NCI-H187 (cell line): ENCODE measurements at regions not wholly inside any gene's neighbourhood (a gene's known extent, or its start where the extent isn't known, plus 50 kb on each side); places are given as distances from the start of the nearest gene placed in this dataset.

Source experiments
- DNase-seq, 2 experiments: peaks; one replicate each; lab custom pipeline; 2025; lab: John Stamatoyannopoulos, UW

DNA sequence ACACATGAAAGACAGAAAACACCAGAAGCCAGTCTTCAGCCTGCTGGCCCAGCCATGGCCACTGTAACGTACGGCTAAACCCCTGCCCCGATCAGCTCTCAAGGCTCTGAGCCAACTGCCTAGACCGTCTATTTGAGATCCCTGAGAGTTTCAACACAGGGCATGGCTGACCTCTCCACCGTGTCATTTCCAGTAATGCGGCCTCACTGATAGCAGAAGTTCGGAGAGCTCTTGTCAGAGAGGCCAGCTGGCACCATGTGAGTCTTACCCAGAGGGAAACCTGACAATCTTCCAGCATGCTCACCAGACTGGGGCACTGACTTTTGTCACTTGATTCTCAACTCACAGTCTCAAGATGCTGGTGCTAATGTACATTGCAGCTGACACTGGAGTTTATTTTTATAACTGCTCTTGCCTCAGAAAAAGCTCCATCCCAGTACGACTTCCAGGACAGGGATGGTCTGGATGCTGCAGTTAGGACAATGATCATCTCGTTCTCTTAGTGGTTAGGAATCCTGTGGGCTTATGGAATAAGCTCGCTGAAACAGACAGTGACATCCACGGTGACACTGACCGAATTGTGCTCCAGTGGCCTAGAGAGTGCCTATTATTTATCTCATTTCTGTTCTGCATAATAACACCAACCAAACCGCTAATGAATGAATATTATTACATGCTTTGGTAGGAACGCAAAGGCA is 372.7 kb downstream of the ICE1 start:
- no peak for DNase-seq

DNA sequence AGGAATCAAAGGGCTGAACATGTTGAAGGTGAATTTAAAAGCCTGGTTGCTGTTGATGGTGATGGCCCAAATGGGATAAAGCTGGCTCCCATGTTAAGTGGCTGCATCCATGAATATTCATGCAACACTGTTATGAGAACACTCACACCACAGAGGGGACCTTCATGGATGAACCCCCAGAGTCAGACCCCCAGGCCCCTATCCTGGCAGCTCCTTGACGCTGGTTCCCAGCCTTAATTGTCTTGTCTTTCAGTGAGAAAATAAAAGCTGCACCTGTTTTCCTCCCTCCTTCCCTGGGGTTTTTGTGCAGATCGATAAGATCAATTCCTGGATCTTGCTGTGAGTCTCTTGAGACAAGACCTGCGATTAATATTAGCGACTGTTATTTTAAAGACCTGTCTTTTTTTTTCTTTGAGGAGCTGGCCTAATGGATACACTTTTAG is 371.7 kb downstream of the ICE1 start:
- no peak for DNase-seq

DNA sequence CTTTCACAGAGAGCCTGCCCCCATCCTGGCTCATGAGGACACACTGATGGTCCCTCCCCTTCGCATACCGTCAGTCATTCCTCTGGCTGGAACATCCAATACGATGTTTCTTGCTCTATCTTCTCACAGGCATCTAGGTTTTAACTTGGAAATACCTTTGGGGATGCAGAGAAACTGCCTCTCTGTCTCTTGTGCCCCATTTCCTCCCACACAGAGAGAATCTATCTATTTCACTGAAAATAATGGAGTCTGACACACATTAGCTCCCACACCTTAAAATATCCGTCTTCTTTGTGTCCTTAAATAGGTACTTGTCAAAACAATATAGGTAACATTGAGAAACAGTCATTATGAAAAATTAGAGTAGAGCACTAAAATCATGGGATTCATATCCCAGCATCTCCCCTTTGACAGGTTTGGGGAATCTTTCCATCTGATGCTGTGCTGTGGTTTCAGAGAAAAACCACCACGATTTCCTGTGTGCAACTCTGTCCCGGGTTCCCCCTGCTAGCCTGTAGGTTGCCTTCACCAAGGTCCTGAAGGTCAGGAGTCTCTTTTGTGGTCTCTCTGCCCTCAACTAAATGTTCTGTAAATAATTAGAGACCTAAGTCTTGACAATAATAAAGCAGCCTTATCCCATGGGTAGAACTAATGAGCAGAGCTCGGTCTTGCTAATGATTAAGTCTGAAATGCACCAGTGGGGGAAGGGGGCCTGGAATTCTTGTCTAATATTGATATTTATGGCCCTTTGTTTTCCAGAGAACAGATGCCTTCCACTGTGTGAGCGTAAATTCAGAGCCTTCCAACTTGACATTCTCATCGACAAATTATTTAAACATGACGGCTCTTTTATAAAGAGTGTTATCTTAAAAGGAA is 371.0 kb downstream of the ICE1 start:
- no peak for DNase-seq

DNA sequence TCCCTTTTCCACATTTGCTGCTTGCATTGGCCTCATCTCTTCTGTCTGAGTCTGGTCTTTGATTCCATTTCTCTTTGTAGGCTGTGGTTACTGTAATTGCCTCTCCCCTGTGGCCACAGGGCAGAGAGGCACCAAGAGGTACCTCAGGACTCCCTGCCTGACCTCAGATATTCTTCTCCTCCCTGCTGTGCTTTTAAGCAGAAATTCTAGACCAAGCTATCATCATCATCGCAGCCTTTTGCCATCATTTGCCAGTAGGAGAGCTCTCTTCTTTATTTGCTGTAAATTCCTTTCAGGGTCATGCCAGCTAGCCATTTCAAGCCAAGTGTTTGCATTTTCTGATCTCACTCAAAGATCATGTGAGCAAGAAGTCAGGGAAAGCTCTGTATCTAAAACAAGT is 369.6 kb downstream of the ICE1 start:
- DNase-seq, result no peak

- no peak for DNase-seq
Observed at GRCh38 chr5:5788793-5789192, 366.3 kb downstream of the ICE1 start.

GRCh38 chr5:5787373-5787772 is 364.9 kb downstream of the ICE1 start:
- no peak for DNase-seq

DNA sequence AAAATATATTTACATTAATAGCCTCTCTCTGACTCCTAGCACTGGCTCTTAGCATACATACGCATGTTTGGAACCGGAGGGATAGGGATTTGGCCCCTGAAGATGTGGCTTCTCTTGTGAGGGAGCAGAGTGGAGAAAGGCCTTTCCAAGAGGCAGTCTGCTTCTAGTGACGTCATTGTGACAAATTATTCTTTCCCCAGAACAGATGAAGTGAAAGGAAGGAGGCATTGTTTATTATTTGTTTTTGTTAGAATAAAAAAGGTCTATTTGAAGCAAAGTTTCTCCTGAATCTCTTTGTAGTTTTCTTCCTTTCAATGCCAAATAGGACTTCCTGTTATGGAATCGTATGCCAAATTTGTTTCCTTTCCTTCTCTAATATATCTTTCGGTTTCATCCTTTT is 361.6 kb downstream of the ICE1 start:
- DNase-seq, result no peak

DNA sequence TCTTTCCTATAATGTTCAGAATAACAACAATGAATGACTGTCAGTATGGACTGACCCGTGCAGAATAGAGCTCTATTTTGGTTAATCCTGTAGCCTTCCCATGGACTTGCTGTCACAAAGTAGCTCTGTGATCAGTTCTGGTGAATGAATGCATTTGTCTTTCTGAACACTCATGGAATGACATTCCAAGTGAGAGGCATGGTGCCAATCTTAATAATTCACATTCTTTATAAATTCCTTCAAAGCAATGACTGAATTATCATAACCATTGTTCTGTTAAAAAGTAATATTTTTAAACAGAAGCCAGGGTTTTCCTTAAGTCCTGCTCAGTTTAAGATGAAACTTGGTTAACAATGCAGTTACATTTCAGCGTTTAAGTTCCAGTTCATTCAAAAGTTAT is 360.5 kb downstream of the ICE1 start:
- DNase-seq, result no peak

DNA sequence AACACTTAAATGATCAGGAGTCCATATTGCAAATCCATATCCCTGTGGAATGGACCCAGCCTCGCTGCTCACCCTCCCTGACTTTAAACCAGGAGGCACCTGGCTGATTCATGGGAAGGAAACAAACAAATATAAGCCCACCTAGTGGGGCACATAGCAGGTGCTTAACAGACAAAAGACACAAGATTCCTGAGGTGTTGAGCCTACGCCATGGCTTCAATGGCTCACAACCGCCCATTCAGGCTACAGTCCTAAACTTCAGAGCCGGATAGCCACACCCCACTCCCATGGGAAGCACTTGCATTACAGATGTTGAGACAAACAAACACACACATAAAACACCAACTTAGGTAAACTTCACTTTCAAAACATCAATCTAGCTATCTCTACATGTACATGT is 359.9 kb downstream of the ICE1 start:
- no peak for DNase-seq

- DNase-seq, result no peak
Observed at GRCh38 chr5:5781335-5781734, 358.9 kb downstream of the ICE1 start.

DNA sequence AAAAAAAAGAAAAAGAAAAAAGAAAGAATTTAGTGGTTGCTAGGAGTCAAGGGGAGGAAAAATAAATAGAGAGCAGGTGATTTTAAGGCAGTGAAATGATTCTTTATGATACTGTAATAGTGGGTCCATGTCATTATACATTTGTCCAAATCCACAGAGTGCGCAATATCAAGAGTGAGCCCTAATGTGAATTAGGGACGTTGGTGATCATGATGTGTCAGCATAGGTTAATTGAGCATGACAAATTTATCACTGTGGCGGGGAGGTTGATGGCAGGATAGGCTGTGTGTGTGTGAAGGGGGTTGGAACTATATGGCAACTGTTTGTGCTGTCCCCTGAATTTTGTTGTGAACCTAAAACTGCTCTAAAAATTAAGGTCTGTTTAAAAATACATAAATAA is 357.8 kb downstream of the ICE1 start:
- DNase-seq, result no peak

DNA sequence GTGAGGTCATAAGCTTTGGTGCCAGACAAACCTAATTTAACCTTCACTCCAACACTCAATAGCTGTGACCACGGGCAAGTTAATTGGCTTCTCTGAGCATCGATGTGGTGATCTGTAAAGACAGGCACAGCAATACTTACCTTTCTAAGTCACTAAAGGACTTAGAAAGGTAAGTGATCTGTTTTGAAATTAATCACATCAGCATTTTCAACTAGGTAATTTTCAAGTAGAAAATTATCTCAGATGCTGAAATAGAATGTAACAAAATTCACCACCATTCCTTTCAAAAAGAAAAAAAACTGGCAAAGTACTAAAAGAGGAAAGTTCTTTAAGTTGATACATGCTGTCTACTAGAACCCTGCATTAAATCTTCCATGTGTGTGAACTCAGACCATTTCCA is 354.5 kb downstream of the ICE1 start:
- DNase-seq, result no peak

DNA sequence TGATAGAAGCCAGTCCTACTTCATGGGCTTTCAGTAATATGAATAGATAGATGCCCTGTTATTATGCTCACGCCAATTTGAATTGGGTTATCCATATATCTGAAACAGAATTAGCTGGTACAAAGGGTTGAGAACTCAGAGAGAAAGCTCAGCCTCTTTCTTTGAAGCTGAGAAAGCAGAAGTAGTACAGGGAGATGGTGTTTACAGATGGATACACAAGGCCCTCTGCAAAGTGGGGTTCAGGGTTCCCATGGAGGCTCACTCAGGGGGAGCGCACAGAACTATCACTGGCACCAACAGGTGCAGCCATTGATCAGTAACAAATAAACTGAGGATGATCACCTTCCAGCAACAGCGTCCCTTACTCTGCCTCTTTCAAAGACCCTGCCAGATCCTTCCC is 349.7 kb downstream of the ICE1 start:
- no peak for DNase-seq

DNA sequence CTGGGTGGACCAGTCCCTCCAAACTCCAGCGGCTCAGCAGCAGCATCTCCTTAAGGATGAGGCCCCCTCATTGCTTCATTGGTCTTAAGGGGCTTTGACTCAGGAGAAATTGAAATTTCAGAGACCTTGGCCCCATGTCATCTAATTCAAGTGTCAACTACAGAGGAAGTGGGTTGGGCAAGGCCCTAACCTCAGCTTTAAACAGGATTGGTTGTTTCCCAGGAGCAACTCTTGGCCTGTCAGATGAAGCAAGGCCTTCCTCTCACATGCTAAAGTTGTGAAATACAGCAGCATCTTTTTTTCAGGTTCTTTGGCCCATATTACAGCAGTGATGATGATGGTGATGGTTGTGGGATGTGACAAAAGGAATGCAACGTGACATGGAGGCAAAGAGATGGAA is 348.3 kb downstream of the ICE1 start:
- DNase-seq, result no peak

GRCh38 chr5:5767286-5767928 is 344.9 kb downstream of the ICE1 start:
- DNase-seq, result no peak

DNA sequence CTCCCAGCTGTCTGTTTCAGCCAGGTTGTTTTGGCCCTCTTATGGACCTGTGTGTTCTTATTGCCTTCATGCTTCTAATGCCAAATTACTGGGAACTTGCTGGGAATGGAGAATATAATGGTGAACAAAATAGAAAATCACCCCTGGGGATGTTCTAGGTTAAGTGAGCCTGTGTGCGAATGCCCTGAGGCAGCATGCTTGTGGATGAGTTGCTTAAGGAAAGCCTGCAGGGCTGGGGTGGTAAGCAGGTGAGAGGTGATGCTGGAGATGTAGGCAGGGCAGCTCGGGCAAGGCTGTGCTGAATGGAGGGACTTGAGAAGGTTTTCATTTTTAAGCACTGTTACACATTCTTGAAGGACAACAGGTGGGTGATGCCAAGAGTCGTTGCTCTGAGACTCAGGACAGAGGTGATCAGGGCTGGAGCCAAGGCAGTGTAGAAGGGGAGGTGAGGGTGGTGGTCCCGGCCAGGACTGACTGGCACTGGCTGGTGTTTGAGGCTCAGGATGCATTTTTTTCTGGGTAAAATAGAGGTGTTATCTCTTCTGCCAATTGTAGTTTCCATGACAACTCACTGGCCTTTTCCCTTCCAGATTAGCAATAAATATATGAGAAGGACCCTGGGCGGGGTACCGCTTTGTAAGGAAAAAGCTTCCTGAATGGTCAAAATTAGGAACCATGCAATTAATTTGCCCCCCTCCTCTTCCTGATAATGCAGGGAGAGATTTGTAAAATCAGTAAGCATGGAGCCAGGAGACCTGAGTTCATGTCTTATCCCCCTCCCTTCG is 342.8 kb downstream of the ICE1 start:
- no peak for DNase-seq

DNA sequence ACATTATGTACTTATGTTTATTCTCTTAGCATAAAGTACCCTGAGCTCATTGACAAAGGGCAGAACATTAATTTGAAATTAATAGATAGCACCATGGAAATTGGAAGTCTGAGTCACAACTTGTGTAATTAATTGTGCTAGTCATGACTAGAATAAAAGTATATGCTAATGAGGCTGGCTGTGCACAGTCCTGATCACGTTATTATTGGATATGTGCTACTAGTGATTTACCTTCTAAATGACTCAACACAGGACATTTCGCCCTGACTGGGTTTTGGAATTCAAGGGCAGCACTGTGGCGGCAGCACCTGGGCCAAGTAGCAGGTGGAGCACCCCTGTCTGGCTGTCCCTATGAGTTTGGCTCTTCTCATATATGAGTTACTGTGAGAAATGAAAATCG is 341.8 kb downstream of the ICE1 start:
- DNase-seq, result no peak

GRCh38 chr5:5756762-5757161 is 334.3 kb downstream of the ICE1 start:
- no peak for DNase-seq

- no peak for DNase-seq
Observed at GRCh38 chr5:5755888-5756287, 333.4 kb downstream of the ICE1 start.

GRCh38 chr5:5752844-5753243 is 330.4 kb downstream of the ICE1 start:
- DNase-seq, result no peak

GRCh38 chr5:5751987-5752386 is 329.5 kb downstream of the ICE1 start:
- peak; percentile 24 to 31 for DNase-seq

- no peak for DNase-seq
Observed at GRCh38 chr5:5751498-5751897, 329.0 kb downstream of the ICE1 start.
